ENCODE measurements at regions not wholly inside any gene's neighbourhood (a gene's known extent, or its start where the extent isn't known, plus 50 kb on each side); places are given as distances from the start of the nearest gene placed in this dataset.

DNA sequence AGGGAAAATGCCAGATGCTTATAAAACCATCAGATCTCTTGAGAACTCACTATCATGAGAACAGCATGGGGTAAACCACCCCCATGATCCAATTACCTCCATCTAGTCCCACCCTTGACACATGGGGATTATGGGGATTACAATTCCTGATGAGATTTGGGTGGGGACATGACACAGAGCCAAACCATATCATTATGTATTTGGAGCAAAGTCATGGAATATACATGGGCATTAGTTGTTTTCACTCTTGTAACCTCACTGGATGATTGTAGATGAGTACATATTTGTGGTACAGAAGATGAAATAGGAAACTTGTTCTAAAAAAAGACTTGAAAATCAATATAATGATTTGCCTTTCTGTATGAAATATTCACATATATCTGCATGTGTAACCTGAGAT lies 674.5 kb upstream of the BOD1L1 start:
- TF ChIP-seq, protein P1, sequence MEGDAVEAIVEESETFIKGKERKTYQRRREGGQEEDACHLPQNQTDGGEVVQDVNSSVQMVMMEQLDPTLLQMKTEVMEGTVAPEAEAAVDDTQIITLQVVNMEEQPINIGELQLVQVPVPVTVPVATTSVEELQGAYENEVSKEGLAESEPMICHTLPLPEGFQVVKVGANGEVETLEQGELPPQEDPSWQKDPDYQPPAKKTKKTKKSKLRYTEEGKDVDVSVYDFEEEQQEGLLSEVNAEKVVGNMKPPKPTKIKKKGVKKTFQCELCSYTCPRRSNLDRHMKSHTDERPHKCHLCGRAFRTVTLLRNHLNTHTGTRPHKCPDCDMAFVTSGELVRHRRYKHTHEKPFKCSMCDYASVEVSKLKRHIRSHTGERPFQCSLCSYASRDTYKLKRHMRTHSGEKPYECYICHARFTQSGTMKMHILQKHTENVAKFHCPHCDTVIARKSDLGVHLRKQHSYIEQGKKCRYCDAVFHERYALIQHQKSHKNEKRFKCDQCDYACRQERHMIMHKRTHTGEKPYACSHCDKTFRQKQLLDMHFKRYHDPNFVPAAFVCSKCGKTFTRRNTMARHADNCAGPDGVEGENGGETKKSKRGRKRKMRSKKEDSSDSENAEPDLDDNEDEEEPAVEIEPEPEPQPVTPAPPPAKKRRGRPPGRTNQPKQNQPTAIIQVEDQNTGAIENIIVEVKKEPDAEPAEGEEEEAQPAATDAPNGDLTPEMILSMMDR (conservative IDR thresholded peaks at IDR 0.05; ENCODE audit: low read depth in 2 of 2): no peak
- TF ChIP-seq, protein P2, sequence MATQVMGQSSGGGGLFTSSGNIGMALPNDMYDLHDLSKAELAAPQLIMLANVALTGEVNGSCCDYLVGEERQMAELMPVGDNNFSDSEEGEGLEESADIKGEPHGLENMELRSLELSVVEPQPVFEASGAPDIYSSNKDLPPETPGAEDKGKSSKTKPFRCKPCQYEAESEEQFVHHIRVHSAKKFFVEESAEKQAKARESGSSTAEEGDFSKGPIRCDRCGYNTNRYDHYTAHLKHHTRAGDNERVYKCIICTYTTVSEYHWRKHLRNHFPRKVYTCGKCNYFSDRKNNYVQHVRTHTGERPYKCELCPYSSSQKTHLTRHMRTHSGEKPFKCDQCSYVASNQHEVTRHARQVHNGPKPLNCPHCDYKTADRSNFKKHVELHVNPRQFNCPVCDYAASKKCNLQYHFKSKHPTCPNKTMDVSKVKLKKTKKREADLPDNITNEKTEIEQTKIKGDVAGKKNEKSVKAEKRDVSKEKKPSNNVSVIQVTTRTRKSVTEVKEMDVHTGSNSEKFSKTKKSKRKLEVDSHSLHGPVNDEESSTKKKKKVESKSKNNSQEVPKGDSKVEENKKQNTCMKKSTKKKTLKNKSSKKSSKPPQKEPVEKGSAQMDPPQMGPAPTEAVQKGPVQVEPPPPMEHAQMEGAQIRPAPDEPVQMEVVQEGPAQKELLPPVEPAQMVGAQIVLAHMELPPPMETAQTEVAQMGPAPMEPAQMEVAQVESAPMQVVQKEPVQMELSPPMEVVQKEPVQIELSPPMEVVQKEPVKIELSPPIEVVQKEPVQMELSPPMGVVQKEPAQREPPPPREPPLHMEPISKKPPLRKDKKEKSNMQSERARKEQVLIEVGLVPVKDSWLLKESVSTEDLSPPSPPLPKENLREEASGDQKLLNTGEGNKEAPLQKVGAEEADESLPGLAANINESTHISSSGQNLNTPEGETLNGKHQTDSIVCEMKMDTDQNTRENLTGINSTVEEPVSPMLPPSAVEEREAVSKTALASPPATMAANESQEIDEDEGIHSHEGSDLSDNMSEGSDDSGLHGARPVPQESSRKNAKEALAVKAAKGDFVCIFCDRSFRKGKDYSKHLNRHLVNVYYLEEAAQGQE (IDR thresholded peaks at IDR 0.05; ENCODE audit: unreplicated experiment): no peak
- TF ChIP-seq EZH2phosphoT487 (IDR thresholded peaks at IDR 0.05; ENCODE audit: unreplicated experiment): no peak

Measured in GM23338 (cell line).